ENCODE measurements at regions not wholly inside any gene's neighbourhood (a gene's known extent, or its start where the extent isn't known, plus 50 kb on each side); places are given as distances from the start of the nearest gene placed in this dataset.

DNA sequence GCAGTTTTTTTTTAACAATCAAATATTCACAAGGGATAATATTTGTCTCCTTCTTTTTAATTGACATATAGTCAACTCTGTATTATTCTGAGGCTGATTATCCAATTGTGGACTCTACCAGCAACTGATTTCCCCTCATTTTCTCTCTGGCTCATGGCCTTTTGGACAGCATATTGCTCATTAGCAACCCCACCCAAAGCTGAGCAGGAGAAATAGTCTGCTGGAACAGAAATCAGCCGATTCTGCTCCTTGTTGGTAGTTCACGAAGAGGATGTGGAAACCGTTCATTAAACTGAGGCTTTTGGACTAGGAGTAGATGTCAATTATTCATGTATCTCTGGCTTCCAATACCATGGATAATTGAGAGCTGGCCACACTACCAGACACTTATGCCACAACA is 428.4 kb upstream of the INTU start:
- H3K79me2 ChIP-seq (ENCODE audit: control insufficient read depth, insufficient read depth, low read length) = no peaks in the 10 kb centered on the region
- ChIA-PET POLR2A (no interaction called here), CTCF (no interaction called here)
- H3K36me3 ChIP-seq (ENCODE audit: control insufficient read depth in 2 of 2, extremely low read depth in 1 of 2, insufficient read depth in 2 of 2, low read length in 2 of 2) = no peaks in the 10 kb centered on the region
- intact Hi-C loops (cut with micrococcal nuclease) = no loop called here
- H3K9me3 ChIP-seq (replicated peaks; ENCODE audit: control insufficient read depth, insufficient read depth, low read length) = peaks cover 2% of the 10 kb centered on the region
- no peak for DNase-seq (ENCODE audit: low read depth, low spot score)
- no peak overlapping the region for H3K9ac ChIP-seq (replicated peaks; ENCODE audit: extremely low read depth, insufficient read depth, low read length)
- H4K20me1 ChIP-seq (replicated peaks; ENCODE audit: control insufficient read depth, extremely low read depth, insufficient read depth, low read length) = no peaks in the 10 kb centered on the region
- no peak overlapping the region for H3K4me3 ChIP-seq (replicated peaks in 1 of 3; ENCODE audit: insufficient read depth in 1 of 3, low read depth in 1 of 3, low read length in 3 of 3)
- H3K4me1 ChIP-seq (ENCODE audit: control insufficient read depth, extremely low read depth, insufficient read depth, low read length) = no peaks in the 10 kb centered on the region
- FAIRE-seq = no peak
- BruUV-seq (replicated peaks) = no TSS peak
- TF ChIP-seq FOS (IDR thresholded peaks at IDR 0.05; ENCODE audit: borderline replicate concordance, insufficient read depth, low read length) = no peak
- no peaks in the 10 kb centered on the region for H3K9me1 ChIP-seq (replicated peaks; ENCODE audit: control insufficient read depth, extremely low read depth, insufficient read depth, low read length)
- H3K27ac ChIP-seq (ENCODE audit: insufficient read depth, low read depth, low read length) = no peak overlapping the region
- no peaks in the 10 kb centered on the region for H3K27me3 ChIP-seq (ENCODE audit: control insufficient read depth in 2 of 2, insufficient read depth in 2 of 2, low read length in 2 of 2)
- H3K4me2 ChIP-seq (ENCODE audit: insufficient read depth, low read length) = no peak overlapping the region
- H2AFZ ChIP-seq (ENCODE audit: low read depth, low read length) = no peak overlapping the region
- dilution Hi-C loops (cut with MboI; ENCODE audit: extremely low pct_ligation_motif_present, low sequenced_read_pairs) = no loop called here

DNA sequence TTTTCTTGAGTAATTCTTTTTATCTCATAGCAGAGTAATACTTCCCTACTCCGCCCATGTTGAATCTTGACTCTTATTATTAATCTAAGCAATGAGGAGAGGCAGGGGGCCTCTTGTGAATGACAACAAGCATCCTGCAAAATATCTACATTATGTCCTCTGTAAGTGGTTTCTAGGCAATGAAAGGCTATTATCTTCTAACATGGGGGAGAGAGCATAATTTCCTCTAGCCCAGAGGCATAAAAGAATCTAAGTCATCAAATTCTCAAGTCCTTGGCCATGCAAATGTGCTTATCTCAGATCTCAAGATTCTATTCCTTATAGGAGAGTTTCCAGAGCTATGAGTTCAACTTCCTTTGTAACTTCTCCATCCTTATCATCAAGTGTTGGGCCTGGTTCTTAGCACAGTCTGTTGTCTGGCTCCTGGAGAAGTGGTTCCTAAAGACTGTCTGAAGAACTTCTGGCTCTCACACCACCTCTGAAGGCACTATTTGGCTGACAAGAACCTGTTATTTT is 423.1 kb upstream of the INTU start:
- dilution Hi-C loops (cut with MboI; ENCODE audit: extremely low pct_ligation_motif_present, low sequenced_read_pairs) (no loop called here), intact Hi-C loops (cut with micrococcal nuclease) (no loop called here)
- TF ChIP-seq CTCF (IDR thresholded peaks at IDR 0.05; ENCODE audit: extremely low read depth in 1 of 2, insufficient read depth in 1 of 2, low read depth in 1 of 2, low read length in 2 of 2) (no peak), FOS (IDR thresholded peaks at IDR 0.05; ENCODE audit: borderline replicate concordance, insufficient read depth, low read length) (no peak), MYC (IDR thresholded peaks at IDR 0.05; ENCODE audit: low read depth, low read length) (no peak), JUN (IDR thresholded peaks at IDR 0.05; ENCODE audit: borderline replicate concordance, insufficient read depth, insufficient read length, low read depth) (no peak), EZH2 (IDR thresholded peaks at IDR 0.05; ENCODE audit: borderline replicate concordance, low read depth, low read length, severe bottlenecking) (no peak), GATA2 (IDR thresholded peaks at IDR 0.05; ENCODE audit: insufficient read depth, insufficient read length, low read depth, low read length) (no peak), MAX (IDR thresholded peaks at IDR 0.05; ENCODE audit: insufficient read depth, insufficient read length) (no peak), POLR2AphosphoS5 (IDR thresholded peaks at IDR 0.05; ENCODE audit: insufficient read depth, low read depth, low read length) (no peak), POLR2A (IDR thresholded peaks at IDR 0.05; ENCODE audit: low read depth, low read length) (no peak)
- Histone ChIP-seq H2AFZ (ENCODE audit: low read depth, low read length) (no peak overlapping the region), H3K9me1 (replicated peaks; ENCODE audit: control insufficient read depth, extremely low read depth, insufficient read depth, low read length) (no peaks in the 10 kb centered on the region), H3K9me3 (replicated peaks; ENCODE audit: control insufficient read depth, insufficient read depth, low read length) (no peaks in the 10 kb centered on the region), H3K4me1 (ENCODE audit: control insufficient read depth, extremely low read depth, insufficient read depth, low read length) (no peaks in the 10 kb centered on the region), H3K27ac (ENCODE audit: insufficient read depth, low read depth, low read length) (no peak overlapping the region), H3K79me2 (ENCODE audit: control insufficient read depth, insufficient read depth, low read length) (no peaks in the 10 kb centered on the region), H3K27me3 (ENCODE audit: control insufficient read depth in 2 of 2, insufficient read depth in 2 of 2, low read length in 2 of 2) (no peaks in the 10 kb centered on the region), H3K9ac (replicated peaks; ENCODE audit: extremely low read depth, insufficient read depth, low read length) (no peak overlapping the region), H3K36me3 (ENCODE audit: control insufficient read depth in 2 of 2, extremely low read depth in 1 of 2, insufficient read depth in 2 of 2, low read length in 2 of 2) (no peaks in the 10 kb centered on the region), H4K20me1 (replicated peaks; ENCODE audit: control insufficient read depth, extremely low read depth, insufficient read depth, low read length) (no peaks in the 10 kb centered on the region), H3K4me3 (replicated peaks in 1 of 3; ENCODE audit: insufficient read depth in 1 of 3, low read depth in 1 of 3, low read length in 3 of 3) (no peak overlapping the region), H3K4me2 (ENCODE audit: insufficient read depth, low read length) (no peak overlapping the region)
- BruUV-seq (replicated peaks) = no TSS peak
- POLR2A ChIA-PET = no interaction called here
- DNase-seq (ENCODE audit: low read depth, low spot score) = no peak
- CTCF ChIA-PET = no interaction called here
- FAIRE-seq = no peak
